Activated CD8-positive, alpha-beta memory T cell treated with anti-CD3 and anti-CD28 coated beads, Interleukin-2, amount 10 ng/mL, durations not matched to agents 7 days and 5 days (primary cell): ENCODE measurements at regions not wholly inside any gene's neighbourhood (a gene's known extent, or its start where the extent isn't known, plus 50 kb on each side); places are given as distances from the start of the nearest gene placed in this dataset.

Experiments used
- ATAC-seq: fragments of 150-1000 bp; cut with Tn5 transposase; one replicate; pipeline ENCODE4 v1.10.0; 2021; ENCODE audit warnings: moderate library complexity
- CTCF ChIA-PET: fragments of 350-600 bp; sonication (Branson Sonifier 250); formaldehyde crosslinking; loops from one replicate; lab custom pipeline; 2021; ENCODE audit warnings: antibody characterized with exemption; lab: Charles Lee
- DNase-seq: peaks from one replicate; pipeline ENCODE4 v3.0.0-alpha.2; 2020
- H3K27ac Mint-ChIP-seq: one replicate; pipeline ENCODE4 v1.8.0; 2021; ENCODE audit warnings: mild to moderate bottlenecking, mixed read lengths
- H3K27me3 Mint-ChIP-seq: one replicate; pipeline ENCODE4 v1.8.0; 2021; ENCODE audit warnings: mixed read lengths
- H3K36me3 Mint-ChIP-seq: one replicate; pipeline ENCODE4 v1.8.0; 2021; ENCODE audit warnings: mild to moderate bottlenecking, mixed read lengths
- H3K4me1 Mint-ChIP-seq: one replicate; pipeline ENCODE4 v1.8.0; 2021; ENCODE audit warnings: mixed read lengths
- H3K4me3 Mint-ChIP-seq: one replicate; pipeline ENCODE4 v1.8.0; 2021; ENCODE audit warnings: mild to moderate bottlenecking, moderate library complexity, mixed read lengths
- H3K9me3 Mint-ChIP-seq: one replicate; pipeline ENCODE4 v1.8.0; 2022; ENCODE audit warnings: low read depth, mixed read lengths

DNA sequence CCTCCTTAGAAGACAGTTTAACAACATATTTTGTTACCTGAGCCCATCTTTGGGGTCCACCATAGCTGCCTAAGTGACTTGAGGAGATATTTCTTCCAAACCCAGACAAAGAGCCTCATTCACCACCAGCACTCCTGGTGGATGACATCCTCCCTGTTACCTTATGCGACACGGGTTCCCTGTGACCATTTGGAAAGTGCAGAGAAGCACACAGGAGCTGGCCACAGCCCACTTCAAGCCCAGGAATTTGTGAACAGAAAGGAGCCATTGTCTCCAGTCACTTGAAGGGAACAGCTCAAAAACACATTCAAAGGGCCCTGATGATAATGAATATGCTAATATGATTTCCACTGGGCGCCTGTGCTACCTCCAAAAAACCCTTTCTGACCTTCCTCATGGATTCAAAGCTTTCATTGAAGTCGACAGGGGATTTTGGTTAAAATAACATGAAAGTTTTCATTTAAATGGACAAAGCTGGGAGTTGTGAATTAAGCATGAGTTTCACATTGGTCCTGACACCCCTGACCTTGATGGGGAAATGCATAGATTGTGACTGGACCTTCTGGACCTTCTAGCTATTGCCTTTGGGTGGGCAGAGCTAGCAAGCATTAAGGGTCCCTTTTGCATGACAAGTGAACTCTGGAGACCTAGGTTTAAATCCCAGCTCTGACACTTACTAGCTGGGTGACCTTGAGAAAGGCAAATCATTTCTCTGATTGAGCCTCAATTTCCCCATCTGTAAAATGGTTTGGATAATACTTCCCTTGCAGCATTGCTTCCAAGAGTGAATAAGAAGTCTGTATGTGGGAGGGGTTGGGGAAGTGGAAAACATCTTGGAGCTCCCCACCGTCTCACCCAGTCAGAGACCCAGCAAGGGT lies 83.3 kb upstream of the SIRPA start:
- DNase-seq = no peak
- H3K27me3 Mint-ChIP-seq = peaks cover 47% of the 10 kb centered on the region
- H3K9me3 Mint-ChIP-seq = no peaks in the 10 kb centered on the region
- no peak for ATAC-seq
- no peaks in the 10 kb centered on the region for H3K4me1 Mint-ChIP-seq
- CTCF ChIA-PET = interaction anchor here (1.5 kb wide), 1 partner anchor 35 kb away, joined by 3 read pairs; no protein-coding TSS in a partner anchor
- H3K36me3 Mint-ChIP-seq = no peaks in the 10 kb centered on the region
- H3K27ac Mint-ChIP-seq = no peak overlapping the region
- H3K4me3 Mint-ChIP-seq = no peak overlapping the region

DNA sequence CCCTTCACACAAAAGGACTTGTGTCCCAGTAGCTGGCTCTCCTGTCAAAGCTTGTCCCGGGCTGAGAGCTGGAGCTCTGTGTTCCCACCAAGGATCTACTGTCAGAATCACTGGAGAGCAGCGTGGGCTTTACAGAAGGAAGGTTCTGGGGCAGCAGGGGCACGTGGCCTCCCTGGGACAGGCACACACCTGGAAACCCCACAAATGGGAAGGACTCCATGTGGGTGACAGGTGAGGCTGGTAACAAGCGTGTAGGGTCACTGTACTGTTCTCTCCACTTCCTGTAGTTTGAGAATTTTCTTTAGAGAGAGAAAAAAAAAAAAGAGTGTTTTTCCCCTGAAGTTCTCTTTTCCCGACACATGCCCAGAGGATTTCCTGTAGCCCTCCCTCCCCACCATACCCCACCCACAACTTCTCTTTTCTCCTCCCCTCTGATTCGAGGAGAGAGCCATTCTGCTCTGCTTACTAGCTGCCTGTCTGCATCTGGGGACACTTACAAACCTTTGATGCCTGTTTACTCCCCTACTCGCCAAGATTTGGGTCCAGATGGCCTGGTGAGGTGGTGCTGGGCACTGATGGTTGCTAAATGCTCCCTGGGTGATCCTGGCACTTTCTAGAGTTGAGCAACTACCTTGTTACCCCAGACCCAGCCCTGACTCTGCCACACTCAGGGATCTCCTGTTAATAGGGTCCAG lies 84.1 kb upstream of the SIRPA start:
- CTCF ChIA-PET = no interaction called here
- no peak overlapping the region for H3K27ac Mint-ChIP-seq

DNA sequence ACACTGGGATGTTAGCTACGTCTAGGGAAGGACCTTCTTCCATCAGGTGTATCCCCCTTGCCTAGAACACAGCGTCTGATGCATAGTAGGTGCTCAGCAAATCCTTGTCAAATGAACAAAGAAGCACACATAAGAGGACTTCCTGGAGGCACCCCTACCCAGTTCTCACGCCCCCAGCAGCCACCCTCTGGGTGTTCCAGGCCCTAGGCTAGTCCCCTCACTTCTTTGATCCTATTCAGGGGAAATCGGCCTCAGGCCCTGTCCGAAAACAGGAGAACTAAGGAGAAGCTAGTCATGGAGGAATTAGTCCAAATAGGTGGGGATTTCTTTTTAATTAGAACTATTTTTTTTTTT lies 84.7 kb upstream of the SIRPA start:
- DNase-seq (no peak), ATAC-seq (no peak)
- Mint-ChIP-seq H3K4me1 (no peaks in the 10 kb centered on the region), H3K27me3 (peaks cover 45% of the 10 kb centered on the region), H3K27ac (no peak overlapping the region), H3K36me3 (no peaks in the 10 kb centered on the region), H3K9me3 (no peaks in the 10 kb centered on the region), H3K4me3 (no peak overlapping the region)
- CTCF ChIA-PET = no interaction called here

More for the DNA sequence above, 84.1 kb upstream of the SIRPA start:
- ATAC-seq (no peak), DNase-seq (no peak)
- Mint-ChIP-seq H3K4me3 (no peak overlapping the region), H3K36me3 (no peaks in the 10 kb centered on the region), H3K27me3 (peaks cover 47% of the 10 kb centered on the region), H3K9me3 (no peaks in the 10 kb centered on the region), H3K4me1 (no peaks in the 10 kb centered on the region)

DNA sequence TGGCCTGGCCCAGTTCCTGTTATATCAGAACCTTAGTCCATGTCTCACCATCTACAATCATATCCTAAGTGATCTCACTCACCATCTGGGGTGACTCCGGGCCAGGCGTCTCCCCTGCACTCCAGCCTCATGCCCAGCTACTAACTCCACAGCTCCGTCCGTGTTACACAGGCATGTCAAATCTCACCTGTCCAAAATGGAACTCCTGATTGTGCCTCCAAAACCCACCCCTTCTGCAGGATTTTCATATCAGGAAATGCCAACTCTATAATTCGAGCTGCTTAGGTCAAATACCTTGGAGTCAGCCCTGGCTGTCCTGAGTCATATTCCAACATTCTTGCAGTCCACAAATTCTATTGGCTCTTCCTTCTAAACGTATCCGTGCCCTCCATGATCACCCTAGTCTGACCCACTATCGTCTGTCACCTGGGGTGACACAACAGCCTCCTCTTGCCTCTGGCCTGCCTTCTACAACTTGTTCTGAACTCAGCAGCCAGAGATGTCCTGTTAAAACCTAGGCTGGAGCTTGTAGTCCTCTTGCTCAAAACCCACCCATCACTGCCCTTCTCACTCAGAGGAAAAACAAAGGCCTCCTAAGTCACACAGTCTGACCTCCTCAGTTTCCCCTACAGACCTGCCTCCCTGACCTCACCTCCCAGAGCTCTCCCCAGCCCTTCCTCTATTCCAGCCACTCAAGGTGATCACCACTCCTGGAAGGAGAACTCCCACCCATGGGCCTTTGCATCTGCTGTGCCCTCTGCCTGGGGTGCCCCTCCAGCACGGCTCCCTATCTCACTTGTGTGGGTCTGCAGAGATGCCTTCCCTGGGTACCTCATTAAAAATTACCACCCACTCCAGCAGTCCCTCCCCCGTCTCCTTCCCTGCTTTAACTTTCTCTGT lies 85.3 kb upstream of the SIRPA start:
- H3K36me3 Mint-ChIP-seq = no peaks in the 10 kb centered on the region
- H3K9me3 Mint-ChIP-seq = no peaks in the 10 kb centered on the region
- DNase-seq (no peak), ATAC-seq (no peak)
- CTCF ChIA-PET = no interaction called here
- no peak overlapping the region for H3K27ac Mint-ChIP-seq
- H3K4me3 Mint-ChIP-seq = no peak overlapping the region
- peaks cover 45% of the 10 kb centered on the region for H3K27me3 Mint-ChIP-seq
- H3K4me1 Mint-ChIP-seq = no peaks in the 10 kb centered on the region

GRCh38 chr20:1809131-1809572 lies 86.1 kb upstream of the SIRPA start:
- peaks cover 49% of the 10 kb centered on the region for H3K27me3 Mint-ChIP-seq
- H3K27ac Mint-ChIP-seq = no peak overlapping the region
- ATAC-seq = no peak
- no peaks in the 10 kb centered on the region for H3K4me1 Mint-ChIP-seq
- H3K9me3 Mint-ChIP-seq = no peaks in the 10 kb centered on the region
- CTCF ChIA-PET = no interaction called here
- no peak overlapping the region for H3K4me3 Mint-ChIP-seq
- no peak for DNase-seq
- no peaks in the 10 kb centered on the region for H3K36me3 Mint-ChIP-seq

GRCh38 chr20:1808101-1808500 lies 87.1 kb upstream of the SIRPA start:
- no peak for ATAC-seq
- Mint-ChIP-seq H3K36me3 (no peaks in the 10 kb centered on the region), H3K27ac (no peak overlapping the region), H3K4me3 (no peak overlapping the region), H3K27me3 (peaks cover 49% of the 10 kb centered on the region), H3K4me1 (no peaks in the 10 kb centered on the region), H3K9me3 (no peaks in the 10 kb centered on the region)
- CTCF ChIA-PET = no interaction called here
- no peak for DNase-seq

GRCh38 chr20:1807394-1807793 lies 87.8 kb upstream of the SIRPA start:
- Mint-ChIP-seq H3K4me1 (peaks cover 2% of the 10 kb centered on the region), H3K27me3 (peaks cover 55% of the 10 kb centered on the region), H3K4me3 (no peak overlapping the region), H3K36me3 (no peaks in the 10 kb centered on the region), H3K9me3 (no peaks in the 10 kb centered on the region), H3K27ac (no peak overlapping the region)
- DNase-seq (no peak), ATAC-seq (no peak)
- CTCF ChIA-PET = no interaction called here

DNA sequence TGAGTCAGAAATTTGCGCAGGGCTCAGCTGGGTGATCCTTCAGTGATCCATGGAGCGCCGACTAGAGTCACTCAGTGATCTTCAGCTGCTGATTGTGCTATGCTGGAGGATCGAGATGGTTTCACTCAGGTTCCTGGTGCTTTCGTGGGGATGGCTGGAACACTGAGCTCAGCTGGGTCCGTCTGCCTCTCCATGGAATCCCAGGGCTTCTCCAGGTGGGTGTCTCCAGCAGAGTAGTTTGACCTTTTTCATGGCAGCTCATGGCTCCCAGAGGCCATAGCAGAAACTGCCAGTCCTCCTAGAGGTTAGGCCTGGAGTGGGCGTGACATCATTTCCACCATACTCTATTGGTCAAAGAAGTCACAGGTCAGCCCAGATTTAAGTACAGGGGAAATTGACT lies 88.8 kb upstream of the SIRPA start:
- H3K4me3 Mint-ChIP-seq = no peak overlapping the region
- no peaks in the 10 kb centered on the region for H3K9me3 Mint-ChIP-seq
- ATAC-seq (no peak), DNase-seq (no peak)
- H3K27me3 Mint-ChIP-seq = peaks cover 65% of the 10 kb centered on the region
- no peaks in the 10 kb centered on the region for H3K36me3 Mint-ChIP-seq
- CTCF ChIA-PET = no interaction called here
- H3K27ac Mint-ChIP-seq = no peak overlapping the region
- peaks cover 9% of the 10 kb centered on the region for H3K4me1 Mint-ChIP-seq

DNA sequence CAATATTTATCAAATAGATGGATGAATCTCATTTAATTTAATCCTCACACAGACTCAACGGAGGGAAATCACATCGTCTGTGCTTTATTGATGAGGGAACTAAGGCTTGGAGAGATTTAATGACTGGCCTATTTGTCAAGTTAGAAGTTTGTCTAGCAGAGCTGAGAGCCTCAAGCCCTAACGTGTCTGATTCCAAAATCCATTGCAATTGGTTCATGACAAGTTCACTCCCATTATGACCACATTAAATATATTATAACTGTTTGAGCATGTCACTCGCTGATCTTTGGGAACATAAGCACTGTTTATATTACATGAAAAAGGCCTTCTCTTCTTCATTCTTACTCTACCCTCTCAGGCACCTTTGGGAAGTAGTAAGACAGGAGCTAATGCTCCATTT lies 89.4 kb upstream of the SIRPA start:
- Mint-ChIP-seq H3K27me3 (peaks cover 69% of the 10 kb centered on the region), H3K27ac (no peak overlapping the region), H3K9me3 (no peaks in the 10 kb centered on the region), H3K4me3 (no peak overlapping the region), H3K36me3 (no peaks in the 10 kb centered on the region), H3K4me1 (peaks cover 9% of the 10 kb centered on the region)
- DNase-seq (no peak), ATAC-seq (no peak)
- CTCF ChIA-PET = no interaction called here

DNA sequence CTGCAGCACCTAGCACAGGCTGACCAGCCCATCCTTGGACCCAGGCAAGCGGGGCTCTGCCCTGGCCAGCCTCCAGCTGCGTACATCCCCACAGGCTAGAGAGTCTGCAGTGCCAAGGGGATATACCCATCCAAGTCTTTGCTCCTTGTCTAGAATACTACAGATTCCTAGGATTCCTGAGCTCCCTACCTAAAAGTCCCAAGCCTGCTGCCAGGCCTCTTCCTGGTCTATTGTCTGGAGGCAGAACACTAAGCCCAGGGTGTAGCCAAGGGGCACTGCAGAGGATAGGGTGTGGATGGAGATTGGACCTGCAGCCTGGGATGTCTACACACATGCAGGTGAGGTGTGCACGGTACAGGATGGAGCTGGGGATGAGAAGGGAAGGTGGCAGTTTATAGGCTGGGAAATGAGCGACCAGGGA lies 90.0 kb upstream of the SIRPA start:
- Mint-ChIP-seq H3K27me3 (peaks cover 70% of the 10 kb centered on the region), H3K9me3 (no peaks in the 10 kb centered on the region), H3K4me3 (no peak overlapping the region), H3K27ac (no peak overlapping the region), H3K36me3 (no peaks in the 10 kb centered on the region), H3K4me1 (peaks cover 9% of the 10 kb centered on the region)
- CTCF ChIA-PET = interaction anchor here (1.3 kb wide), 1 partner anchor 28 kb away, joined by 5 read pairs; no protein-coding TSS in a partner anchor
- DNase-seq (no peak), ATAC-seq (no peak)

GRCh38 chr20:1804554-1804956 lies 90.7 kb upstream of the SIRPA start:
- H3K27me3 Mint-ChIP-seq = peaks cover 68% of the 10 kb centered on the region

GRCh38 chr20:1803932-1804501 lies 91.2 kb upstream of the SIRPA start:
- no peak for ATAC-seq
- DNase-seq = no peak
- peaks cover 9% of the 10 kb centered on the region for H3K4me1 Mint-ChIP-seq
- no peak overlapping the region for H3K27ac Mint-ChIP-seq
- H3K4me3 Mint-ChIP-seq = no peak overlapping the region
- H3K36me3 Mint-ChIP-seq = no peaks in the 10 kb centered on the region
- CTCF ChIA-PET = interaction anchor here (1.3 kb wide), 1 partner anchor 27 kb away, joined by 5 read pairs; no protein-coding TSS in a partner anchor
- H3K27me3 Mint-ChIP-seq = peaks cover 67% of the 10 kb centered on the region
- no peaks in the 10 kb centered on the region for H3K9me3 Mint-ChIP-seq

More at GRCh38 chr20:1804554-1804956, 90.7 kb upstream of the SIRPA start:
- Mint-ChIP-seq H3K27ac (no peak overlapping the region), H3K9me3 (no peaks in the 10 kb centered on the region), H3K36me3 (no peaks in the 10 kb centered on the region), H3K4me1 (peaks cover 9% of the 10 kb centered on the region), H3K4me3 (no peak overlapping the region)
- CTCF ChIA-PET = interaction anchor here (1.3 kb wide), 1 partner anchor 27 kb away, joined by 5 read pairs; no protein-coding TSS in a partner anchor
- ATAC-seq (no peak), DNase-seq (no peak)
